Breast epithelium (tissue), 4 donors: ENCODE measurements at regions not wholly inside any gene's neighbourhood (a gene's known extent, or its start where the extent isn't known, plus 50 kb on each side); places are given as distances from the start of the nearest gene placed in this dataset.

Source experiments
- DNase-seq, 2 donors: peaks; one replicate each; pipeline ENCODE4 v3.0.0-alpha.2; 2019; ENCODE audit warnings: low spot score in 2 of 2
- H3K27ac ChIP-seq, 2 donors: fragments of 200-600 bp; sonication (generic) in 1 of 2; one replicate each; pipeline ENCODE4 v1.5.1; 2016 to 2019; ENCODE audit warnings: mild to moderate bottlenecking in 1 of 2
- H3K27me3 ChIP-seq, 2 donors: fragments of 200-600 bp; sonication (generic) in 1 of 2; one replicate each; pipeline versions ENCODE4 v1.5.1 to v1.6.0; 2017 to 2019; ENCODE audit warnings: control low read depth in 1 of 2, mild to moderate bottlenecking in 1 of 2
- H3K36me3 ChIP-seq: fragments of 200-600 bp; one replicate; pipeline ENCODE4 v1.5.1; 2019
- H3K4me1 ChIP-seq, 2 donors: fragments of 200-600 bp; sonication (generic); one replicate each; pipeline ENCODE4 v1.5.1; 2016 to 2019; ENCODE audit warnings: control low read depth in 1 of 2
- H3K4me3 ChIP-seq, 3 donors: fragments of 200-600 bp; sonication (generic); 1 replicate in 2 of 3; 2 replicates in 1 of 3; pipeline ENCODE4 v1.5.1; 2016 to 2019; ENCODE audit warnings: mild to moderate bottlenecking in 3 of 3, moderate library complexity in 2 of 3
- H3K9me3 ChIP-seq, 2 donors: fragments of 200-600 bp; sonication (generic) in 1 of 2; one replicate each; pipeline ENCODE4 v1.5.1; 2016 to 2019; ENCODE audit warnings: control low read depth in 1 of 2
- CTCF ChIP-seq, 3 donors: fragments of 450-650 bp; IDR thresholded peaks; one replicate each; pipeline ENCODE4 v1.5.1; 2016 to 2017; ENCODE audit warnings: antibody characterized with exemption in 3 of 3, mild to moderate bottlenecking in 3 of 3, moderate library complexity in 3 of 3
- POLR2A ChIP-seq: fragments of 450-650 bp; IDR thresholded peaks from one replicate; pipeline ENCODE4 v1.6.1; 2016; ENCODE audit warnings: antibody characterized with exemption, mild to moderate bottlenecking, moderate library complexity
- POLR2AphosphoS5 ChIP-seq, 3 donors: sonication (generic); formaldehyde crosslinking; IDR thresholded peaks; one replicate each; pipeline ENCODE4 v1.6.1; 2017; ENCODE audit warnings: antibody characterized with exemption in 3 of 3
- intact Hi-C: fragments of 100-400 bp; cut with DNase I; formaldehyde crosslinking; loops from one replicate; pipeline ENCODE4 v1.15.1; 2023; ENCODE audit warnings: low total_unique reads

GRCh38 chr3:160115387-160115786, 109.8 kb upstream of the C3orf80 start:
- intact Hi-C loops, result no loop called here
- Histone ChIP-seq H3K27ac (no peak overlapping the region), H3K9me3 (peaks cover 0 to 2% of the 10 kb centered on the region in 2 donors), H3K27me3 (no peaks in the 10 kb centered on the region), H3K4me3 (no peak overlapping the region), H3K36me3 (no peaks in the 10 kb centered on the region), H3K4me1 (no peaks in the 10 kb centered on the region)
- TF ChIP-seq CTCF (IDR thresholded peaks at IDR 0.05) (no peak), POLR2AphosphoS5 (IDR thresholded peaks at IDR 0.05) (no peak), POLR2A (no peak)
- no peak for DNase-seq

GRCh38 chr3:160124224-160124623, 101.0 kb upstream of the C3orf80 start:
- H3K9me3 ChIP-seq, result peaks cover 0 to 7% of the 10 kb centered on the region in 2 donors
- H3K27me3 ChIP-seq, result no peaks in the 10 kb centered on the region
- no peak for DNase-seq
- H3K4me1 ChIP-seq, result no peaks in the 10 kb centered on the region
- intact Hi-C loops, result no loop called here
- H3K27ac ChIP-seq, result no peak overlapping the region
- no peaks in the 10 kb centered on the region for H3K36me3 ChIP-seq
- TF ChIP-seq CTCF (IDR thresholded peaks at IDR 0.05), result no peak
- TF ChIP-seq POLR2AphosphoS5 (IDR thresholded peaks at IDR 0.05), result no peak
- TF ChIP-seq POLR2A, result no peak
- no peak overlapping the region for H3K4me3 ChIP-seq

GRCh38 chr3:160125258-160125657, 100.0 kb upstream of the C3orf80 start:
- Histone ChIP-seq H3K4me3 (no peak overlapping the region), H3K9me3 (peaks cover 0 to 6% of the 10 kb centered on the region in 2 donors), H3K27ac (no peak overlapping the region), H3K36me3 (no peaks in the 10 kb centered on the region), H3K27me3 (no peaks in the 10 kb centered on the region), H3K4me1 (no peaks in the 10 kb centered on the region)
- no peak for DNase-seq
- intact Hi-C loops, result no loop called here
- TF ChIP-seq CTCF (IDR thresholded peaks at IDR 0.05) (no peak), POLR2A (no peak), POLR2AphosphoS5 (IDR thresholded peaks at IDR 0.05) (no peak)

GRCh38 chr3:160126051-160126450, 99.2 kb upstream of the C3orf80 start:
- TF ChIP-seq CTCF (IDR thresholded peaks at IDR 0.05), result no peak
- TF ChIP-seq POLR2A, result no peak
- TF ChIP-seq POLR2AphosphoS5 (IDR thresholded peaks at IDR 0.05), result no peak
- Histone ChIP-seq H3K27me3 (no peaks in the 10 kb centered on the region), H3K4me3 (no peak overlapping the region), H3K4me1 (no peaks in the 10 kb centered on the region), H3K9me3 (no peaks in the 10 kb centered on the region), H3K36me3 (no peaks in the 10 kb centered on the region), H3K27ac (no peak overlapping the region)
- no peak for DNase-seq
- intact Hi-C loops, result no loop called here

- Histone ChIP-seq H3K27ac (no peak overlapping the region), H3K4me1 (no peaks in the 10 kb centered on the region), H3K27me3 (no peaks in the 10 kb centered on the region), H3K36me3 (no peaks in the 10 kb centered on the region), H3K9me3 (no peaks in the 10 kb centered on the region), H3K4me3 (no peak overlapping the region)
- no peak for DNase-seq
- TF ChIP-seq POLR2A (no peak), CTCF (IDR thresholded peaks at IDR 0.05) (no peak), POLR2AphosphoS5 (IDR thresholded peaks at IDR 0.05) (no peak)
- intact Hi-C loops, result no loop called here
Observed at GRCh38 chr3:160126761-160127160, 98.5 kb upstream of the C3orf80 start.
